ENCODE measurements at regions not wholly inside any gene's neighbourhood (a gene's known extent, or its start where the extent isn't known, plus 50 kb on each side); places are given as distances from the start of the nearest gene placed in this dataset.

GRCh38 chr5:89504051-89504450 lies 621.1 kb upstream of the MEF2C start:
- TF ChIP-seq, protein P1, sequence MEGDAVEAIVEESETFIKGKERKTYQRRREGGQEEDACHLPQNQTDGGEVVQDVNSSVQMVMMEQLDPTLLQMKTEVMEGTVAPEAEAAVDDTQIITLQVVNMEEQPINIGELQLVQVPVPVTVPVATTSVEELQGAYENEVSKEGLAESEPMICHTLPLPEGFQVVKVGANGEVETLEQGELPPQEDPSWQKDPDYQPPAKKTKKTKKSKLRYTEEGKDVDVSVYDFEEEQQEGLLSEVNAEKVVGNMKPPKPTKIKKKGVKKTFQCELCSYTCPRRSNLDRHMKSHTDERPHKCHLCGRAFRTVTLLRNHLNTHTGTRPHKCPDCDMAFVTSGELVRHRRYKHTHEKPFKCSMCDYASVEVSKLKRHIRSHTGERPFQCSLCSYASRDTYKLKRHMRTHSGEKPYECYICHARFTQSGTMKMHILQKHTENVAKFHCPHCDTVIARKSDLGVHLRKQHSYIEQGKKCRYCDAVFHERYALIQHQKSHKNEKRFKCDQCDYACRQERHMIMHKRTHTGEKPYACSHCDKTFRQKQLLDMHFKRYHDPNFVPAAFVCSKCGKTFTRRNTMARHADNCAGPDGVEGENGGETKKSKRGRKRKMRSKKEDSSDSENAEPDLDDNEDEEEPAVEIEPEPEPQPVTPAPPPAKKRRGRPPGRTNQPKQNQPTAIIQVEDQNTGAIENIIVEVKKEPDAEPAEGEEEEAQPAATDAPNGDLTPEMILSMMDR (IDR thresholded peaks at IDR 0.05; ENCODE audit: low read depth, low read length) = no peak
- H3K4me3 ChIP-seq (ENCODE audit: low read depth, low read length) = no peak overlapping the region

DNA sequence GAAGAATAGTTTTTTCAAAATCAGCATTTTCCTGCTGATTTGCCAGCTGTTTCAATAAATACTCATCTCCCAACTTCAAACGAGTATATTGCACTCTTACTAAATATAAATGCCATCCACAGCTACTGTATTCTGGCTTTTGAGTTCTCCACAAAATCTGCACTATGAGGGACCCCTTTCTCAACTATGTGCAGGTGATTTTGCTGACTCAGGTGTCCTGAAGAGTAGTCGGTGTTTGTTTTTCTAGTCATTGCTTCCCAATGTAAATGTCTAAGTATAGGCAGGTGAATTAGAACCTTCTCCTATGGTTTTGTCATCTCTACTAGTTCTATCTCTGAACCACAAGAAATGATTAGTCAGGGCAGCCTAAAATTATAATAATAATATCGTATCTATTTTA lies 616.8 kb upstream of the MEF2C start:
- TF ChIP-seq, protein P1 (IDR thresholded peaks at IDR 0.05; ENCODE audit: low read depth, low read length) = no peak
- no peak overlapping the region for H3K4me3 ChIP-seq (ENCODE audit: low read depth, low read length)

- TF ChIP-seq, protein P1 (IDR thresholded peaks at IDR 0.05; ENCODE audit: low read depth, low read length) = no peak
- no peak overlapping the region for H3K4me3 ChIP-seq (ENCODE audit: low read depth, low read length)
These were observed 615.7 kb upstream of the MEF2C start for GRCh38 chr5:89498699-89499098.

DNA sequence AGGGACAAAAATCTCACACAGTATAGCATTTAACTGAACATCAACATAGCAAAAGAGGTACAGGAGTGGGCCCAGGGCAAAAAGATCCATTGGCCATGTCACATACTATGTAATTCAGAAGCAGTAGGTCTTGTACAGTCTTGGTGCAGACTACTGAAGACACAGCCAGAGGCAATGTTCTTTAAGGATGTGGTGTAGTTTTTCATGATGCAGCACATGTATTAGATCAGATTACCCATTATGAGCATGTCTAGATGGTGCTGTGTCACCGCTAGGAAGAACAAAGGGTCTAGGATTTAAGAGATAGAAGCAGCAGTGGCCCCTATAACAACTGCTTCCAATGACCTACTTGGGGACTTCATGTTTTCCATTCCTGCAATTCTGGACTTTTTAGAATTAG lies 610.4 kb upstream of the MEF2C start:
- TF ChIP-seq, protein P1 (IDR thresholded peaks at IDR 0.05; ENCODE audit: low read depth, low read length) = no peak
- H3K4me3 ChIP-seq (ENCODE audit: low read depth, low read length) = no peak overlapping the region

- TF ChIP-seq, protein P1 (IDR thresholded peaks at IDR 0.05; ENCODE audit: low read depth, low read length) = no peak
- no peak overlapping the region for H3K4me3 ChIP-seq (ENCODE audit: low read depth, low read length)
These were observed 602.0 kb upstream of the MEF2C start for GRCh38 chr5:89484962-89485361.

DNA sequence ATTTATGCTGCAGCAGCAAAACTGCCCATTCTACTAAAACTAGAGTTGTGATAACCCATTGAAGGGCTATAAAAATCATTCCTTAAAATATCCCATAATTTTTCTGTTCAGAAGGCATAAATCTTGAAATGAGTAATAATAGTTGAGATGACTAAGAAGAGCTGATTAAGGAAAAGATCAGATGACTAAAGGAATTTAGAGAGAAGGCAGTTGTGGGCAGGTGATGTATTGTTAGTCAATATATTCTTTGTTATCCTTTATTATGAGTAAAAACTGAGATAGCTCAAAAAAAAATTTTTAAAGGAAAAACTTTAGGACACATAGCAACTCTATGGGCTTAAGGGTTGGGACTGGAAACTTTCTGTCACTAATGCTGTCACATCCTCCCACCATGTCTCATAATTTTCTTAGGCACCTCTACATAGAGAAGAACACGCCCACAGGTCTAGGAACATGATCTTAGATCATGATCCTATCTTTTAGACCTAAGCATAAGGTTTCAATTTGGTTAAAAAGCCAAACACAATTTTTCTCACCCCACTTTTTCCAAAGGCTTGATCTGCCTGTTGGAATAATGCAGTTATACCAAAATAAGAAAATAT lies 597.5 kb upstream of the MEF2C start:
- TF ChIP-seq, protein P1 (IDR thresholded peaks at IDR 0.05; ENCODE audit: low read depth, low read length) = no peak
- H3K4me3 ChIP-seq (ENCODE audit: low read depth, low read length) = no peak overlapping the region

GRCh38 chr5:89478851-89479250 lies 595.9 kb upstream of the MEF2C start:
- no peak overlapping the region for H3K4me3 ChIP-seq (ENCODE audit: low read depth, low read length)
- TF ChIP-seq, protein P1 (IDR thresholded peaks at IDR 0.05; ENCODE audit: low read depth, low read length) = no peak

All from WI38 (cell line).